ENCODE measurements at regions not wholly inside any gene's neighbourhood (a gene's known extent, or its start where the extent isn't known, plus 50 kb on each side); places are given as distances from the start of the nearest gene placed in this dataset.

GRCh38 chr4:73679836-73680235 is 59.6 kb upstream of the RASSF6 start:
- TF ChIP-seq CTCF (IDR thresholded peaks at IDR 0.05; ENCODE audit: low read length) (no peak), EZH2 (optimal IDR thresholded peaks at IDR 0.05; ENCODE audit: low read depth, low read length) (no peak), EZH2phosphoT487 (IDR thresholded peaks at IDR 0.05; ENCODE audit: low read length) (no peak)
